K562 (cell line): ENCODE measurements at regions not wholly inside any gene's neighbourhood (a gene's known extent, or its start where the extent isn't known, plus 50 kb on each side); places are given as distances from the start of the nearest gene placed in this dataset.

Experiments used
- ATAC-seq: fragments of 200-7000 bp; cut with Tn5 transposase; 3 replicates; pipeline ENCODE4 v1.9.1; 2020; ENCODE audit warnings: moderate library complexity
- BruUV-seq: library from RNA; stranded (reverse); fragments of 400-500 nt; replicated peaks from 2 replicates; lab custom pipeline; 2021; lab: Mats Ljungman, UMichigan
- CTCF ChIA-PET: fragments of 300-600 bp; formaldehyde crosslinking; extraction: SDS; loops from one replicate; lab custom pipeline; 2021; ENCODE audit warnings: low intra/inter-chr PET ratio; lab: Yijun Ruan, JAX
- POLR2A ChIA-PET: fragments of 300-600, 350-650 bp; sonication (Branson Sonifier 250); formaldehyde crosslinking; extraction: SDS; loops from one replicate; lab custom pipeline; 2021; ENCODE audit warnings: antibody characterized with exemption, inconsistent platforms; lab: Yijun Ruan, JAX
- DNase-seq, 4 experiments: peaks; one replicate each; pipeline versions ENCODE4 v3.0.0 to v3.0.0-alpha.2; 2011 to 2018; ENCODE audit warnings: low spot score in 3 of 4, mixed read lengths in 3 of 4; ENCODE audit errors: extremely low read depth in 1 of 4
- FAIRE-seq: peaks from 2 replicates; lab custom pipeline; 2011; peaks lifted over from hg19 to GRCh38; lab: Jason Lieb, UNC
- H2AFZ ChIP-seq: 2 replicates; pipeline ENCODE4 v1.6.0; 2011; ENCODE audit warnings: low read depth, low read length, control low read depth, inconsistent platforms
- H3K27ac ChIP-seq: fragments of 200-600 bp; 3 replicates; pipeline ENCODE4 v1.8.0; 2011; ENCODE audit warnings: low read depth, mild to moderate bottlenecking, control low read depth, inconsistent platforms, low read length, moderate library complexity, mixed read lengths; ENCODE audit errors: extremely low read depth
- H3K27me3 ChIP-seq, 2 experiments: fragments of 300-600 bp in 1 of 2; 2 replicates in 1 of 2; 3 replicates in 1 of 2; pipeline versions ENCODE4 v1.6.0 to v1.8.0; 2011; ENCODE audit warnings: inconsistent platforms in 2 of 2, low read length in 2 of 2, mild to moderate bottlenecking in 1 of 2, mixed read lengths in 1 of 2, moderate library complexity in 1 of 2; ENCODE audit not compliant: control insufficient read depth in 2 of 2, insufficient read depth in 2 of 2
- H3K36me3 ChIP-seq: fragments of 300-600 bp; 3 replicates; pipeline ENCODE4 v1.8.0; 2011; ENCODE audit warnings: mild to moderate bottlenecking, low read length, inconsistent platforms; ENCODE audit not compliant: control insufficient read depth, insufficient read depth
- H3K4me1 ChIP-seq, 2 experiments: fragments of 200-600 bp in 1 of 2; replicated peaks in 1 of 2; 2 replicates in 1 of 2; 3 replicates in 1 of 2; pipeline versions ENCODE4 v1.5.1 to v1.8.0; 2011; ENCODE audit warnings: inconsistent platforms in 2 of 2, low read length in 2 of 2, mild to moderate bottlenecking in 1 of 2, mixed read lengths in 1 of 2, moderate library complexity in 1 of 2; ENCODE audit not compliant: control insufficient read depth in 2 of 2, insufficient read depth in 2 of 2
- H3K4me2 ChIP-seq: 2 replicates; pipeline ENCODE4 v1.6.1; 2011; ENCODE audit warnings: low read length, control low read depth, inconsistent platforms, mixed read lengths; ENCODE audit not compliant: insufficient read depth
- H3K4me3 ChIP-seq: fragments of 200-600 bp; sonication (generic), shearing (Covaris generic); 2 replicates; pipeline ENCODE4 v1.5.1; 2016; ENCODE audit warnings: control low read depth, inconsistent platforms
- H3K79me2 ChIP-seq: fragments of 200-600 bp; 3 replicates; pipeline ENCODE4 v1.8.0; 2011; ENCODE audit warnings: low read length, inconsistent platforms; ENCODE audit not compliant: control insufficient read depth, insufficient read depth
- H3K9ac ChIP-seq, 2 experiments: 2 replicates each; pipeline versions ENCODE4 v1.6.0 to v1.6.1; 2011; ENCODE audit warnings: low read depth in 2 of 2, low read length in 2 of 2, control low read depth in 1 of 2, inconsistent platforms in 1 of 2, mild to moderate bottlenecking in 1 of 2, mixed read lengths in 1 of 2; ENCODE audit not compliant: insufficient read depth in 1 of 2
- H3K9me1 ChIP-seq: one replicate; pipeline ENCODE4 v1.6.0; 2011; ENCODE audit warnings: inconsistent platforms, mild to moderate bottlenecking, low read length, moderate library complexity; ENCODE audit not compliant: control insufficient read depth, insufficient read depth
- H3K9me3 ChIP-seq: replicated peaks from 2 replicates; pipeline ENCODE4 v1.5.1; 2011; ENCODE audit warnings: low read depth, low read length, inconsistent platforms; ENCODE audit not compliant: control insufficient read depth, insufficient read depth
- H4K20me1 ChIP-seq: replicated peaks from 2 replicates; pipeline ENCODE4 v1.6.1; 2011; ENCODE audit warnings: low read length, inconsistent platforms, mixed read lengths; ENCODE audit not compliant: control insufficient read depth, insufficient read depth
- CHCHD3 ChIP-seq: fragments of 250-450 bp; sonication (Bioruptor Pico); IDR thresholded peaks from 2 replicates; pipeline ENCODE4 v2.1.2; 2022; ENCODE audit warnings: mild to moderate bottlenecking
- ERF ChIP-seq: fragments of 450-650 bp; formaldehyde crosslinking; IDR thresholded peaks from 2 replicates; pipeline ENCODE4 v1.4.0; 2020; ENCODE audit warnings: mild to moderate bottlenecking, mixed read lengths
- MCM2 ChIP-seq: fragments of 450-650 bp; IDR thresholded peaks from 2 replicates; pipeline ENCODE4 v1.6.1; 2017; ENCODE audit warnings: low read depth, mild to moderate bottlenecking
- NELFE ChIP-seq: IDR thresholded peaks from 2 replicates; pipeline ENCODE4 v1.6.1; 2011; ENCODE audit warnings: mild to moderate bottlenecking; ENCODE audit not compliant: insufficient read depth, insufficient read length
- PML ChIP-seq: IDR thresholded peaks from 2 replicates; pipeline ENCODE4 v1.6.1; 2012; ENCODE audit warnings: low read length, inconsistent platforms
- SREBF2 ChIP-seq: sonication (generic); formaldehyde crosslinking; IDR thresholded peaks from 2 replicates; pipeline ENCODE4 v1.4.0; 2020; ENCODE audit warnings: mild to moderate bottlenecking, missing genetic modification reagents
- SRF ChIP-seq, 2 experiments: fragments of 250-450, 450-650 bp in 1 of 2; sonication (Bioruptor Pico) in 1 of 2; sonication (generic) in 1 of 2; formaldehyde crosslinking; IDR thresholded peaks; 2 replicates each; pipeline versions ENCODE4 v1.5.0 to v1.5.1; 2020 to 2022; ENCODE audit warnings: mild to moderate bottlenecking in 1 of 2, missing genetic modification reagents in 1 of 2
- THRAP3 ChIP-seq: fragments of 450-650 bp; IDR thresholded peaks from 2 replicates; pipeline ENCODE4 v1.6.1; 2016; ENCODE audit warnings: mild to moderate bottlenecking, inconsistent platforms, borderline replicate concordance
- ZNF507 ChIP-seq: conservative IDR thresholded peaks from 2 replicates; pipeline ENCODE4 v1.6.1; 2017; ENCODE audit warnings: missing genetic modification characterization, missing compliant biosample characterization
- ZNF589 ChIP-seq: fragments of 200-800 bp; sonication (Bioruptor generic); IDR thresholded peaks from 2 replicates; pipeline ENCODE4 v1.6.1; 2016; ENCODE audit warnings: low read depth, missing genetic modification characterization, missing compliant biosample characterization
- ZNF717 ChIP-seq: fragments of 250-450 bp; sonication (Bioruptor Pico); IDR thresholded peaks from 2 replicates; pipeline ENCODE4 v1.5.0; 2021
- WGBS: fragments of 100-300 bp; shearing (Covaris generic); methylation state at CpG from one replicate; pipeline ENCODE4 v1.1.6; 2016; ENCODE audit warnings: low coverage, mixed read lengths; ENCODE audit not compliant: insufficient coverage; ENCODE audit errors: missing lambda C conversion rate; 5-methylcytosine and 5-hydroxymethylcytosine counted together
- in situ Hi-C: fragments of 300-500 bp; cut with MboI; formaldehyde crosslinking; loops from 4 replicates; pipeline ENCODE4 v1.15.0; 2018; ENCODE audit warnings: inconsistent platforms, mixed read lengths
- intact Hi-C: fragments of 100-400 bp; cut with micrococcal nuclease; formaldehyde crosslinking; loops from 2 replicates; pipeline ENCODE4 v1.14.2; 2022
- TF ChIP-seq, protein P1 (sequence below): sonication (generic); formaldehyde crosslinking; IDR thresholded peaks from 2 replicates; pipeline ENCODE4 v1.8.0; 2022; ENCODE audit warnings: missing genetic modification reagents, mild to moderate bottlenecking, moderate library complexity, borderline replicate concordance
- TF ChIP-seq, protein P2 (sequence below): fragments of 450-650 bp; IDR thresholded peaks from 2 replicates; pipeline ENCODE4 v1.6.1; 2016

DNA sequence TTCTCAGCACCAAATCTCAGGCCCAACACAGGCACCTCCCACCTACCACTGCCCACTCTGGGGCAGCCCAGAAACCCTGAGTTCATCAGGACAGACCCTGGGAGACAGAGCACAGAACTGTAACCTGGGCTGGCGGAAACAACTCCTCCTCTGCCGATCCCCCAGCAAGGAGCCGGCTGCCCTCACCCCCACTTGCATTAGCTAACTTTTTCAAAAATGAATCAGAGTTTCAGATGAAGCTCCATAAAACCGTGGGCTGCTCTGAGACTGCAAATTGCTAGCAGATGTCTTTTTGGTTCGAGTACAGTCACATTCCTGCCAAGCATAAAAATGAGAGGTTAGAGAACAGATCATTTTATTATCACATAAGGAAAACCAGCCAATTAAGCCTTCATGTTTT lies 93.4 kb upstream of the PARD3 start (continued):
- TF ChIP-seq ERF (no peak), THRAP3 (no peak), ZNF507 (tag) (no peak), NELFE (no peak), PML (no peak), ZNF589 (CRISPR knock-in tag) (no peak)
- TF ChIP-seq, protein P1, sequence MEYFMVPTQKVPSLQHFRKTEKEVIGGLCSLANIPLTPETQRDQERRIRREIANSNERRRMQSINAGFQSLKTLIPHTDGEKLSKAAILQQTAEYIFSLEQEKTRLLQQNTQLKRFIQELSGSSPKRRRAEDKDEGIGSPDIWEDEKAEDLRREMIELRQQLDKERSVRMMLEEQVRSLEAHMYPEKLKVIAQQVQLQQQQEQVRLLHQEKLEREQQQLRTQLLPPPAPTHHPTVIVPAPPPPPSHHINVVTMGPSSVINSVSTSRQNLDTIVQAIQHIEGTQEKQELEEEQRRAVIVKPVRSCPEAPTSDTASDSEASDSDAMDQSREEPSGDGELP (CRISPR knock-in tag) = no peak

DNA sequence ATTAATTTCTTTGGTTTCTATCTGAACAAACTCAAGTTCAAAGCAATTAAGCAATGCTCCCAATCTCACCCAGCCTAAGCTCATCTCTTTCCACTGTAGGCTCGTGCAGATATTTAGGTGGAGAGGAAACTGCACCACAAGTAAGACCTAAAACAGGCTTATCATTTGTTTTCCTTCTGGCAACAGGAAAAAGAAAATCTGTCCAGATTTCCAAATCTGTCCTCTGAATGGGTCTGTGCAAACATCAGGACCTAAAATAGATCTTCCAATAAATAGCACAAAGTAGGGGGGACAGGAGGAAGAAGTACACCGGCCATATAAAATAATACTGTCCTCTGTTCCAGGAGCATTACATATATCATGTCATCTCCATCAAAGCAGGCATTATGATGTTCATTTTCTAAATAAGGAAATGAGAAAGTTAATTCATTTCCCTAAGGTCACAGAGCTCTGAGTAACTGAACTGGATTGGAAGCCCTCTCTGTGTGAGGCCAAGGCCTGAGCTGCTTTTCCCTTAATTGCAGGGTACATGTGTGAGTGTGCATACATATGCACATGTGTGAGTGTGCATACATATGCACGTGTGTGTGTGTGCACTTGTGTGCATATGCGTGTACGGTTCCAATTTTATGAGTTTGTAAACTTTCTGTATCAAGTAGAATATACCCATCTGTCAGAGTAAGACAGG lies 92.8 kb upstream of the PARD3 start:
- H3K4me1 ChIP-seq = no peaks in the 10 kb centered on the region
- no peak for ATAC-seq
- no peak overlapping the region for H3K4me2 ChIP-seq
- FAIRE-seq = no peak
- H2AFZ ChIP-seq = no peak overlapping the region
- H3K9me1 ChIP-seq = no peaks in the 10 kb centered on the region
- BruUV-seq = no TSS peak
- WGBS = 0% methylated on average over 5 of the region's 5 CpGs
- H3K36me3 ChIP-seq = no peaks in the 10 kb centered on the region
- DNase-seq = no peak
- in situ Hi-C loops (no loop called here), intact Hi-C loops (no loop called here)
- H3K27ac ChIP-seq = no peak overlapping the region
- no peak overlapping the region for H3K4me3 ChIP-seq
- H3K9ac ChIP-seq = no peak overlapping the region
- no peaks in the 10 kb centered on the region for H3K79me2 ChIP-seq
- POLR2A ChIA-PET = interaction anchor here (1.3 kb wide), 1 partner anchor 8 kb away, joined by 4 read pairs; no protein-coding TSS in a partner anchor
- no peaks in the 10 kb centered on the region for H3K9me3 ChIP-seq
- CTCF ChIA-PET = no interaction called here
- H3K27me3 ChIP-seq = peaks cover 22 to 29% of the 10 kb centered on the region in 2 experiments; a peak in 4 of 5 replicates
- TF ChIP-seq, protein P2, sequence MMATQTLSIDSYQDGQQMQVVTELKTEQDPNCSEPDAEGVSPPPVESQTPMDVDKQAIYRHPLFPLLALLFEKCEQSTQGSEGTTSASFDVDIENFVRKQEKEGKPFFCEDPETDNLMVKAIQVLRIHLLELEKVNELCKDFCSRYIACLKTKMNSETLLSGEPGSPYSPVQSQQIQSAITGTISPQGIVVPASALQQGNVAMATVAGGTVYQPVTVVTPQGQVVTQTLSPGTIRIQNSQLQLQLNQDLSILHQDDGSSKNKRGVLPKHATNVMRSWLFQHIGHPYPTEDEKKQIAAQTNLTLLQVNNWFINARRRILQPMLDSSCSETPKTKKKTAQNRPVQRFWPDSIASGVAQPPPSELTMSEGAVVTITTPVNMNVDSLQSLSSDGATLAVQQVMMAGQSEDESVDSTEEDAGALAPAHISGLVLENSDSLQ = no peak
- no peak for TF ChIP-seq CHCHD3
- TF ChIP-seq ZNF717 (CRISPR knock-in tag) = no peak
- no peak for TF ChIP-seq SRF (CRISPR knock-in tag; IDR thresholded peaks at IDR 0.05)
- no peak for TF ChIP-seq MCM2
- TF ChIP-seq SREBF2 (CRISPR knock-in tag) = no peak
- H4K20me1 ChIP-seq = no peaks in the 10 kb centered on the region
